B cell (primary cell): ENCODE measurements at regions not wholly inside any gene's neighbourhood (a gene's known extent, or its start where the extent isn't known, plus 50 kb on each side); places are given as distances from the start of the nearest gene placed in this dataset.

Experiments used
- EZH2 ChIP-seq: IDR thresholded peaks from 2 replicates; pipeline ENCODE4 v1.6.1; 2012; ENCODE audit warnings: borderline replicate concordance, low read depth, mild to moderate bottlenecking, moderate library complexity, low read length; ENCODE audit not compliant: insufficient read depth, poor library complexity, severe bottlenecking
- TF ChIP-seq, protein P1 (sequence below): fragments of 200-600 bp; IDR thresholded peaks from one replicate; pipeline ENCODE4 v1.8.0; 2022; ENCODE audit warnings: antibody characterized with exemption, mild to moderate bottlenecking

DNA sequence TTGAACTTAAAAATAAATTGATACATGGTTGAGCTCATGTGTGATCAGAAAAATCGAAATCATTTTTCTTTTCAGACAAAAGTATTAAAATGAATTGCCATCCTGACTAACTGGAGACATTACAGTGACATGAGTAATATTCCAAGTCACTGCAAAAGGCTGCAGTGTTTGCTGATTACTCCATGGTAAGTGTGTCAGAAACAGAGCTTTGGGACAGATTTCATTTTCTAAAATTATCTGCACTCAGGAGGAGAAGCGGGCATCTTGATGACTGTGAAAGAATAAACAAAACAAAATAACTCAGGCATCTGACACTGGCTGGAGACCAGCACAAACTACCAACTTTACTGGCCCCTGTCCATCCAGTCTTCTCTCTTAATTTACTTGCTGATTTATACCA, 312.3 kb upstream of the PIK3C3 start:
- TF ChIP-seq, protein P1, sequence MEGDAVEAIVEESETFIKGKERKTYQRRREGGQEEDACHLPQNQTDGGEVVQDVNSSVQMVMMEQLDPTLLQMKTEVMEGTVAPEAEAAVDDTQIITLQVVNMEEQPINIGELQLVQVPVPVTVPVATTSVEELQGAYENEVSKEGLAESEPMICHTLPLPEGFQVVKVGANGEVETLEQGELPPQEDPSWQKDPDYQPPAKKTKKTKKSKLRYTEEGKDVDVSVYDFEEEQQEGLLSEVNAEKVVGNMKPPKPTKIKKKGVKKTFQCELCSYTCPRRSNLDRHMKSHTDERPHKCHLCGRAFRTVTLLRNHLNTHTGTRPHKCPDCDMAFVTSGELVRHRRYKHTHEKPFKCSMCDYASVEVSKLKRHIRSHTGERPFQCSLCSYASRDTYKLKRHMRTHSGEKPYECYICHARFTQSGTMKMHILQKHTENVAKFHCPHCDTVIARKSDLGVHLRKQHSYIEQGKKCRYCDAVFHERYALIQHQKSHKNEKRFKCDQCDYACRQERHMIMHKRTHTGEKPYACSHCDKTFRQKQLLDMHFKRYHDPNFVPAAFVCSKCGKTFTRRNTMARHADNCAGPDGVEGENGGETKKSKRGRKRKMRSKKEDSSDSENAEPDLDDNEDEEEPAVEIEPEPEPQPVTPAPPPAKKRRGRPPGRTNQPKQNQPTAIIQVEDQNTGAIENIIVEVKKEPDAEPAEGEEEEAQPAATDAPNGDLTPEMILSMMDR = no peak
- no peak for TF ChIP-seq EZH2
